Suprapubic skin (tissue), 4 donors: ENCODE measurements at regions not wholly inside any gene's neighbourhood (a gene's known extent, or its start where the extent isn't known, plus 50 kb on each side); places are given as distances from the start of the nearest gene placed in this dataset.

ENCODE experiments used
- EP300 ChIP-seq: sonication (generic); formaldehyde crosslinking; IDR thresholded peaks from one replicate; pipeline ENCODE4 v1.6.1; 2017; ENCODE audit warnings: antibody characterized with exemption
- POLR2A ChIP-seq, 2 donors: fragments of 450-650 bp; IDR thresholded peaks; one replicate each; pipeline ENCODE4 v1.6.1; 2017; ENCODE audit warnings: antibody characterized with exemption in 2 of 2, mild to moderate bottlenecking in 2 of 2, moderate library complexity in 2 of 2
- POLR2AphosphoS5 ChIP-seq, 3 donors: sonication (generic); formaldehyde crosslinking; IDR thresholded peaks; one replicate each; pipeline ENCODE4 v1.6.1; 2017; ENCODE audit warnings: antibody characterized with exemption in 3 of 3
- TF ChIP-seq, protein P1 (sequence below), 2 donors: fragments of 200-600 bp in 1 of 2; fragments of 450-650 bp in 1 of 2; sonication (generic) in 1 of 2; IDR thresholded peaks; one replicate each; pipeline ENCODE4 v1.5.1; 2016 to 2019; ENCODE audit warnings: antibody characterized with exemption in 2 of 2, mild to moderate bottlenecking in 1 of 2, moderate library complexity in 1 of 2

- TF ChIP-seq, protein P1, sequence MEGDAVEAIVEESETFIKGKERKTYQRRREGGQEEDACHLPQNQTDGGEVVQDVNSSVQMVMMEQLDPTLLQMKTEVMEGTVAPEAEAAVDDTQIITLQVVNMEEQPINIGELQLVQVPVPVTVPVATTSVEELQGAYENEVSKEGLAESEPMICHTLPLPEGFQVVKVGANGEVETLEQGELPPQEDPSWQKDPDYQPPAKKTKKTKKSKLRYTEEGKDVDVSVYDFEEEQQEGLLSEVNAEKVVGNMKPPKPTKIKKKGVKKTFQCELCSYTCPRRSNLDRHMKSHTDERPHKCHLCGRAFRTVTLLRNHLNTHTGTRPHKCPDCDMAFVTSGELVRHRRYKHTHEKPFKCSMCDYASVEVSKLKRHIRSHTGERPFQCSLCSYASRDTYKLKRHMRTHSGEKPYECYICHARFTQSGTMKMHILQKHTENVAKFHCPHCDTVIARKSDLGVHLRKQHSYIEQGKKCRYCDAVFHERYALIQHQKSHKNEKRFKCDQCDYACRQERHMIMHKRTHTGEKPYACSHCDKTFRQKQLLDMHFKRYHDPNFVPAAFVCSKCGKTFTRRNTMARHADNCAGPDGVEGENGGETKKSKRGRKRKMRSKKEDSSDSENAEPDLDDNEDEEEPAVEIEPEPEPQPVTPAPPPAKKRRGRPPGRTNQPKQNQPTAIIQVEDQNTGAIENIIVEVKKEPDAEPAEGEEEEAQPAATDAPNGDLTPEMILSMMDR (IDR thresholded peaks at IDR 0.05), result no peak
- no peak for TF ChIP-seq POLR2A (IDR thresholded peaks at IDR 0.05)
- no peak for TF ChIP-seq POLR2AphosphoS5 (IDR thresholded peaks at IDR 0.05)
- no peak for TF ChIP-seq EP300
Observed at GRCh38 chr4:23476515-23477090, 413.2 kb downstream of the PPARGC1A start.
